SK-N-SH treated with all-trans-retinoic acid at 6 μM for 48 hours (cell line): ENCODE measurements at regions not wholly inside any gene's neighbourhood (a gene's known extent, or its start where the extent isn't known, plus 50 kb on each side); places are given as distances from the start of the nearest gene placed in this dataset.

Experiments
- ATAC-seq: fragments of 200-7000 bp; cut with Tn5 transposase; 3 replicates; pipeline ENCODE4 v1.9.1; 2020; ENCODE audit warnings: mild to moderate bottlenecking, moderate library complexity
- ARNTL ChIP-seq: fragments of 450-650 bp; formaldehyde crosslinking; IDR thresholded peaks from 2 replicates; pipeline ENCODE4 v1.5.0; 2020; ENCODE audit warnings: low read depth, mild to moderate bottlenecking, moderate library complexity, borderline replicate concordance
- BACH2 ChIP-seq: fragments of 250-450 bp; sonication (Bioruptor Pico); IDR thresholded peaks from 2 replicates; pipeline ENCODE4 v1.9.0; 2021; ENCODE audit warnings: mild to moderate bottlenecking, borderline replicate concordance
- CREB5 ChIP-seq: fragments of 250-450 bp; sonication (Bioruptor Pico); IDR thresholded peaks from 2 replicates; pipeline ENCODE4 v1.5.1; 2020; ENCODE audit warnings: low read depth, mild to moderate bottlenecking, moderate library complexity
- CSRNP3 ChIP-seq: fragments of 250-450 bp; sonication (Bioruptor Pico); IDR thresholded peaks from 2 replicates; pipeline ENCODE4 v1.5.1; 2021; ENCODE audit warnings: mild to moderate bottlenecking, moderate library complexity
- ESRRG ChIP-seq: fragments of 250-450 bp; sonication (Bioruptor Pico); IDR thresholded peaks from 2 replicates; pipeline ENCODE4 v1.6.1; 2021; ENCODE audit warnings: mild to moderate bottlenecking
- GLIS3 ChIP-seq: fragments of 250-450 bp; sonication (Bioruptor Pico); IDR thresholded peaks from 2 replicates; pipeline ENCODE4 v1.5.0; 2020; ENCODE audit warnings: mild to moderate bottlenecking, moderate library complexity
- ISL1 ChIP-seq: fragments of 250-450 bp; sonication (Bioruptor Pico); IDR thresholded peaks from 2 replicates; pipeline ENCODE4 v2.1.2; 2022; ENCODE audit warnings: mild to moderate bottlenecking, moderate library complexity
- OSR1 ChIP-seq: fragments of 250-450 bp; sonication (Bioruptor Pico); IDR thresholded peaks from 2 replicates; pipeline ENCODE4 v1.8.0; 2022; ENCODE audit warnings: moderate library complexity, mild to moderate bottlenecking, inconsistent platforms
- PATZ1 ChIP-seq: fragments of 250-450 bp; sonication (Bioruptor Pico); IDR thresholded peaks from 2 replicates; pipeline ENCODE4 v1.8.0; 2020; ENCODE audit warnings: mild to moderate bottlenecking, moderate library complexity, borderline replicate concordance
- POU6F1 ChIP-seq: fragments of 250-450 bp; sonication (Bioruptor Pico); IDR thresholded peaks from 2 replicates; pipeline ENCODE4 v1.8.0; 2021; ENCODE audit warnings: low read depth, mild to moderate bottlenecking, moderate library complexity, borderline replicate concordance
- RARB ChIP-seq: fragments of 250-450 bp; sonication (Bioruptor Pico); IDR thresholded peaks from 2 replicates; pipeline ENCODE4 v1.8.0; 2021; ENCODE audit warnings: mild to moderate bottlenecking, moderate library complexity
- SNAI2 ChIP-seq: fragments of 250-450 bp; sonication (Bioruptor Pico); IDR thresholded peaks from 2 replicates; pipeline ENCODE4 v1.5.0; 2020; ENCODE audit warnings: mild to moderate bottlenecking, moderate library complexity
- TCF4 ChIP-seq: fragments of 250-450 bp; sonication (Bioruptor Pico); IDR thresholded peaks from 2 replicates; pipeline ENCODE4 v1.8.0; 2021; ENCODE audit warnings: mild to moderate bottlenecking, moderate library complexity, borderline replicate concordance
- TOX ChIP-seq: fragments of 250-450 bp; sonication (Bioruptor Pico); IDR thresholded peaks from 2 replicates; pipeline ENCODE4 v1.8.0; 2021; ENCODE audit warnings: mild to moderate bottlenecking, moderate library complexity, borderline replicate concordance
- TSHZ2 ChIP-seq: fragments of 250-450 bp; sonication (Bioruptor Pico); IDR thresholded peaks from 2 replicates; pipeline ENCODE4 v1.5.0; 2020; ENCODE audit warnings: mild to moderate bottlenecking, moderate library complexity
- ZC3H10 ChIP-seq: fragments of 250-450 bp; sonication (Bioruptor Pico); IDR thresholded peaks from 2 replicates; pipeline ENCODE4 v1.5.1; 2021; ENCODE audit warnings: mild to moderate bottlenecking, moderate library complexity
- ZFP3 ChIP-seq: fragments of 250-450 bp; sonication (Bioruptor Pico); IDR thresholded peaks from 2 replicates; pipeline ENCODE4 v1.5.0; 2020; ENCODE audit warnings: mild to moderate bottlenecking, moderate library complexity
- ZFP30 ChIP-seq: fragments of 450-650 bp; formaldehyde crosslinking; IDR thresholded peaks from 2 replicates; pipeline ENCODE4 v1.5.0; 2022; ENCODE audit warnings: mild to moderate bottlenecking, moderate library complexity
- ZNF565 ChIP-seq: fragments of 450-650 bp; formaldehyde crosslinking; conservative IDR thresholded peaks from 2 replicates; pipeline ENCODE4 v1.5.0; 2020; ENCODE audit warnings: low read depth, mild to moderate bottlenecking, moderate library complexity
- ZNF70 ChIP-seq: fragments of 450-650 bp; formaldehyde crosslinking; IDR thresholded peaks from 2 replicates; pipeline ENCODE4 v1.5.0; 2020; ENCODE audit warnings: mild to moderate bottlenecking, moderate library complexity
- ZNF8 ChIP-seq: fragments of 450-650 bp; formaldehyde crosslinking; IDR thresholded peaks from 2 replicates; pipeline ENCODE4 v1.5.0; 2020; ENCODE audit warnings: mild to moderate bottlenecking, moderate library complexity

- ATAC-seq: no peak
- TF ChIP-seq ESRRG (CRISPR knock-in tag): no peak
- no peak for TF ChIP-seq ARNTL
These were observed 128.8 kb upstream of the CTTNBP2NL start for GRCh38 chr1:112267206-112267605.

GRCh38 chr1:112267929-112268328 lies 128.1 kb upstream of the CTTNBP2NL start:
- no peak for ATAC-seq
- no peak for TF ChIP-seq TCF4
- no peak for TF ChIP-seq ESRRG (CRISPR knock-in tag)
- no peak for TF ChIP-seq PATZ1
- TF ChIP-seq ARNTL: no peak
- TF ChIP-seq CSRNP3 (CRISPR knock-in tag): no peak
- TF ChIP-seq POU6F1 (CRISPR knock-in tag): no peak
- no peak for TF ChIP-seq ZFP3 (CRISPR knock-in tag)
- TF ChIP-seq ZFP30 (CRISPR knock-in tag): no peak
- no peak for TF ChIP-seq BACH2 (CRISPR knock-in tag)
- TF ChIP-seq OSR1 (CRISPR knock-in tag): no peak
- no peak for TF ChIP-seq TOX (CRISPR knock-in tag)
- no peak for TF ChIP-seq ZNF70 (CRISPR knock-in tag)
- no peak for TF ChIP-seq RARB (CRISPR knock-in tag)
- TF ChIP-seq ISL1 (CRISPR knock-in tag): no peak
- no peak for TF ChIP-seq ZNF565 (CRISPR knock-in tag)
- TF ChIP-seq SNAI2: no peak

- TF ChIP-seq CSRNP3 (CRISPR knock-in tag) (no peak), PATZ1 (no peak), ZNF70 (CRISPR knock-in tag) (no peak), OSR1 (CRISPR knock-in tag) (no peak), TCF4 (no peak), ZNF565 (CRISPR knock-in tag) (no peak), GLIS3 (CRISPR knock-in tag) (no peak), TSHZ2 (CRISPR knock-in tag) (no peak), ZFP30 (CRISPR knock-in tag) (no peak), BACH2 (CRISPR knock-in tag) (no peak), POU6F1 (CRISPR knock-in tag) (no peak), ZNF8 (no peak), TOX (CRISPR knock-in tag) (no peak), CREB5 (CRISPR knock-in tag) (no peak), ZC3H10 (CRISPR knock-in tag) (no peak), SNAI2 (no peak), ARNTL (no peak), ISL1 (CRISPR knock-in tag) (no peak), RARB (CRISPR knock-in tag) (no peak)
- no peak for ATAC-seq
These were observed 127.6 kb upstream of the CTTNBP2NL start for GRCh38 chr1:112268408-112268807.
